GM19467 (cell line): ENCODE measurements at regions not wholly inside any gene's neighbourhood (a gene's known extent, or its start where the extent isn't known, plus 50 kb on each side); places are given as distances from the start of the nearest gene placed in this dataset.

Experiments used
- ATAC-seq: cut with Tn5 transposase; IDR thresholded peaks from one replicate; pipeline ENCODE4 v1.9.1; 2021; ENCODE audit warnings: mild to moderate bottlenecking, moderate library complexity; ENCODE audit not compliant: unreplicated experiment

DNA sequence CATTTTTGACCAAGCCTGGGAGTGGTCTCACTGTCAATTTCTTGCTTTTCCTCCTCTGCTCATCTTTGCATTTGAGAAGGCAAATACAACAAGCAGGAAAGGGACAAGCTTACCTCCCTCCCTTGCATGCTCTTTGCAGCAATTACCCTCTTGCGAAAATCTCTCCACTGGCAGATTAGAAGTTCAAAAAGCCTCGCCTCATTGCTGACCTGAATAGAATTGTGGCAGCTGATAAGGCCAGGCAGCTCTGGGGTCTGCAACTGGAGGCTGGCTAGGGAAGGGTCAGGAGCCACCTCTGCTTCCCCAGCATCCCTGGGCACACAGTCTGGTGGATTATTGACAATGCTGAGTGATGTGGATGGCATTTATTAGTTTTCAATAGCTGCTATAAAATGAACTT is 362.3 kb upstream of the KIF2A start:
- ATAC-seq, result no peak

DNA sequence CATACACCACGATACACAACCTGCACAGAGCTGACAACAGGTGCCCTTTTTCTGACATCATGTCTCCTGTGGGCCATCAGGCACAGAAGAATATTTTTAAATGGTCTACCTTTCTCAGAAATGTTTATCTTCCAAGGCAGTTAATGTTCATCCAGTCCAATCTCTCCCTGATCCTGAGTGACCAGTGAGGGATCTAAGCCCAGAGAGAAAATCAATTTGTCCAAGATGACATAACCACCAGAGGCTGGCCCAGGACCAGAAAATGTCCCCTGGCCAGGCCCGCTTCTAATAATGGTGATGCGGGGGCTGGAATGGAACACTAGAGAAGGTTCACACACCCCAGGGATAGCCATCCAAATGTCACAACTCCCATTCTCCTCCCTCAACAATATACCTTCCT is 357.9 kb upstream of the KIF2A start:
- no peak for ATAC-seq

DNA sequence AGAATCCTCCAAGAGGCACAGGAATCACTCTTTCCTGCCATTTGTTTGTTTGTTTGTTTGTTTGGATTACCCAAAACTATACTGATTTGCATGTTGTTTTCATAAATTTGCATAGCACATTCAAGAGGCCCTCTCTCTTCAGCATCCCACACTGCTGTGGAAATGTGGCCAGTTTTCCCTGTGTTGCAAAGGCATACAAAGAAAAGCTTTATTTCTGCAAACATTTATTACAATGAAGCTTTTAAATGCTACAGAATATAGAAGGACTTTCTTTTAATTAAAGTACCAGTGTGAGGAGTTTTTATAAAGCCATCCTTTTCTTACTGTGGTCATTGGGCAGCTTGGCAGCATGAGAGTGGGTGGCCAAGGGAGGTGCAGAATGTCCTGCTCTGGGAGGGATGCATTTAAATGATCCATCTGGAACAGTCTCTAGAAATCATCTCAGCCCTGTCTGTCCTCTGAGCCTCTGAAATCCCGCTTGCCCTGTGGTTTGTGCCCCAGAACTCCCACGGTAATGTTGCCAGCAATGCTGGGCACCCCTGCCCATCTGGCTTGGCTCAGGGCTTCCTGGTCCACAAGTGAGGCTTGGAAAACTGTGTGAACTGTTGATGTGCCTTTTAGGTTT is 356.8 kb upstream of the KIF2A start:
- no peak for ATAC-seq

DNA sequence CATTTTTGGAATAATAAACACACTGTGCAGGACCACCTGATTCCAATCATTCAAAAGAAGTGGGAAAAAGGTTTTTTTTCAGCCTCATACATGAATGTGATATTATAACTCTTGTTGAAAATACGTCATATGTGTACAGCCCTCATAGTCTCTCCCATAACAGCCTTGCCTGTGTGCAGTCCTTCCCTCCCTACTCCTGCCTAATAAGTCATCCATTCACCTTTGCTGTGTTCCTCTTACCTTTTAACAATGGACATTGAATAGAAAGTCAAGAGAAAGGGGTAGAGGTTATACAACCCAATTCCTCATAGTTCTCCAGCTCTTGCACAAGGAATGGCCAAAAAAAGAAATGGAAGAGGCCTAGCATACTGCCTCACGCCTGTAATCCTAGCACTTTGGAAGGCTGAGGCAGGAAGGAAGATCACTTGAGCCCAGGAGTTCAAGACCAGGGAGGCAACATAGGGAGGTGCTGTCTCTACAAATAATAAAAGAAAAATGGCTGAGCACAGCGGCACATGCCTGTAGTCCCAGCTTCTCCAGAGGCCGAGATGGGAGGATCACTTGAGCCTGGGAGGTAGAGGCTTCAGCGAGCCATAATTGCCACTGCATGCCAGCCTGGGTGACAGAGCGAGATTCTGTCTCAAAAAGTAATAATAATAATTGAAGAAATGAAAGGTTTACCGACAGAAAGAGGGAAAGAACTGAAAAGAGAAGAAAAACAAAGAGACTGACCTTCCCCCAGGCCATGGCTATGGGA is 356.1 kb upstream of the KIF2A start:
- ATAC-seq, result no peak

DNA sequence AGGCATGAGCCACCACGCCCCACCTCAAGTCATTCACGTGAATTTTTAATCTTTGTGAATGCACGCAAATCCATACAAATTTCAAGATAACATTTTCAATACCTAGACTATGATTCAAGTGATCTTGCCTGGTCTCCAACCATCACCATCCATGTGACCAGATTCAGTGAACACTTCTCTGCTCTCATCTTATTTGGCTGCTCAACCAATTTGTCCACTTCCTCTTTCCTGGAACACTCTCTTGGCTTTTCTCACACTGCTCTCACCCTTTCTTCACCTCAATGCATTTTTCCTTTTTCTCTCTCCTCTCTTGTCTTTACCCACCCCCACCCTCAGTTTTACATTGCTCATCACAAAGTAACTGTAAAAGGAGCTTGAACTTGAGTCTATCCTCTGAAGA is 354.7 kb upstream of the KIF2A start:
- ATAC-seq, result no peak

DNA sequence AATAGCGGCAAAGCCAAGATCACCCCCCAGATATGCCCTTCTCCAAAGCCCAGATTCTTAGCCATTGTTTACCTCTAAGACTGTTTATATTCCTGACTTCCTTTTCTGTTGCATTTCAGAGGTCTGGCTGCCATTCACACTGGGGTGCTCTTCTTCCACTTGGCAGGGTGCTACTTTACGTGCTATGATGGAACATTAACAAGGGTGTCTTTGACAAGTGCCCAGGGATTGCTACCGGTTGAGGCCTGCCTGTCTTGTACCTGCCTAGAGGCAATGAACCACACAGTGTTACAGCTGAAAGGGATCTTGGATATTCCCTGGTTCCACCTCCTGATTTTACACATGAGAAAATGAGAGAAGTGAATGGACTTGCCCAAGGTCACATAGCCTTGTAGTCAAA is 352.1 kb upstream of the KIF2A start:
- ATAC-seq, result no peak

DNA sequence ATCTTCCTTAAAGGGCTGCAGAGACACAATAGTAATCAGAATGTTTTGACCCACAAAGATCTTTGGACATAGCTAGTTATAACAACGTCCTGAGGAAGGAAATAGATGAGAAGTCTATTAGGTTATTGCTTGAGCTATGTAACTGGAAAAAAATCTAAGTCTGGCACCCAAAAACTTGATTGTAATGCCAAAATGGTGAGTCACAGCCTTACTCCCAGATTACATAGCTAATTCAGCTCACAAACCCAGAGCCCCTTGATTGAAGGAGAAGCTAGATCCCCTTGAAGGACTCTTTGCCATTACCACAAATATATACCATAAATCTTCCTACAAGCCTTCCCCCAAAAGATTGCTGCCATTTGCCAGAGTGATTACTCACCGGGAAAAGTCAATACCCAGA is 341.8 kb upstream of the KIF2A start:
- no peak for ATAC-seq

DNA sequence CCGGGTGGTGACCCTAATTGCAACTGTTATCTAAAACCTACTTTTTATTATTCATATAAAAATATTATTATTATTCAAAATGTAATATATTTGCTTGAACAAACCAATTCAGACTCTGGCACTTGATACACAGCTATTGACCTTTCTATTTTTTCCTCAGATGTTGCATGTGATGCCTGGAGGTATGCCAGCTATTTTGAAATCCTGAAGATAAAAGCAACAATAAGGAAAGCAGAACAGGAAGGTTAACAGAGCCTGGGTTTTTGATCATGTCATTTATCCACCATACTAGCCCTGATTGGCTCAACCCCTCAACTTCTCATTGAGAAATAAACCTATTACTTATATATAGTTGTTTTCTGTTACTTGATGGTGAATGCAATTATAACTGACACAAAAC is 340.9 kb upstream of the KIF2A start:
- ATAC-seq, result no peak

DNA sequence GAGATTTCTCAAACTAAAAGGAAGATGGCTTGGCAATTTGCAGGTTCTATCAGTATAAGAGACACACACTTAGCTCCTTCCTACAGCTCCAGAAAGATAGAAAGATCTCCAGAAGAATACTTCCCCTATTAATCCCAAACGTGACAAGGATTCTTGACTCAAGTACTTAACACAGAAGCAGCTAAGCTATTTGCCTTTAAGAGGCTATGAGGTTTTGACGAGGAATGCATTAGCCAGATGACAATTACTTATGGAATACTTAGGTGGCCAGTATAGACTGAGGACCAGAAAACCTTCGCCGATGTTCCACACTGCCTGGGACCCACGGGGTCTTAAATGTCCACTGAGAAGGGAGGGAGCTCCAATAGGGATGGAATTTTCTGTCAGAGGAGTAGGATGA is 340.5 kb upstream of the KIF2A start:
- ATAC-seq, result no peak

DNA sequence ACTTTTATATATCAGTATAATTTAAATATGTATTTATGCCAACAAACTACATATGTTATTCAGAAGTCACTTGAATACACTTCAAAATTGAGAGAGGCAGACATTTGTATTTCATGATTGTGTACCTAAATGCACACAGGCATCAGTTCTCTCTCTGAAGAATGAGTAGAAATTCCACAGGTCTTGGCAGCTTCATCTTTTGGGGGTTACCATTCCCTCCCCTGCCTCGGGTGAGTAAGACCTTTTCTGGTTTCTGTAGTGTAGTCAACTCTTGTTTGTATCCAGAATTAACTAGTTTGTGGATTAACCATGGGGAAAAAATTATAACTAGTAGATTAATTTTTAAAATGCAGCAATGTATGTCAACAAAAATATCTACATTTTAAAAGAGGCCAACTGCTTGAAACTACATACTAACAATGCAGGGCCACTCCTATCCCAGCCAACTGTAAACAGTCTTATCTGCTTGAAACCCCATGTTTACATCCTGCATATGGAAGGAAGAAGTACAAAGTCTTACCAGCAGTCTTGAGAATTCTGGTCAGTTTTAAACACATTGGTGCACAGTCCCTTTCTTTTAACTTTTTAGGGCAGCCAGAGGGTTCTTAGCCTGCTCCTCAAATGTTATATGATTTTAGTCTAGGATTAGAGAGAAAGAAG is 339.6 kb upstream of the KIF2A start:
- no peak for ATAC-seq

DNA sequence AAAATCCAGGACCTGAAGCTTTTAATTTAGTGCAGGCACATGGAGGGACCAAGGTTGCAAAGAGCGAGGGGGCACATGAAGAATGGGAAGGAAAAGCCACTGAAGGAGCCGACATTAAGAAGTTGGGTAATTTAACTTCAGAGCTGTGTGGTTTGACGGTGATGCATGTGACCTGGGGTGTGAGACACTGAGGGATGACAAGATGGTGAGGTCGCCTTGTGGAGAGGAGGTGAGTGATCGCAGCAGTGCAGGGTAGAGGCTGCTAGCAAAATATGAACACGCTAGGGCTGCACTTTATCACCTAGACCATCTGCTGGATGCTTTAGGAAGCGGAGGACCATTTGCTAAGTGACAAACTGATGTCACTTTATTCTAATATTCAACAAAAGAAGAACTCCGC is 339.0 kb upstream of the KIF2A start:
- ATAC-seq, result no peak

DNA sequence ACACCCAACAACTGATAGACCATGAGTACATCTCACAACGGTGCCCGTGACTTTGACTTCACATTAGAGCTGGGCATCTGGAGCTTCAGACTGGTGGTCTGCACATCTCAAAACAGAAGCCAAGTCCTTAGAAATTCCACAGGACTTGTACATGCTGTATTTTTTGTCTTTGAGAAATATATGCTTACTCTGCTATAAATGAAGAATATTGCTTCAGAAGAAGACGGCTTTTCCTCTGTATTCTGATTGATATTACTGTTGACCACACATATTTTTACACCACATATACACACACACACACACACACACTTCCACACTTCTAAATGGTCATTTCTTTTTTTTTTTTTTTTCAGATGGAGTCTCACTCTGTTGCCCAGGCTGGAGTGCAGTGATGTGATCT is 338.3 kb upstream of the KIF2A start:
- ATAC-seq, result no peak

DNA sequence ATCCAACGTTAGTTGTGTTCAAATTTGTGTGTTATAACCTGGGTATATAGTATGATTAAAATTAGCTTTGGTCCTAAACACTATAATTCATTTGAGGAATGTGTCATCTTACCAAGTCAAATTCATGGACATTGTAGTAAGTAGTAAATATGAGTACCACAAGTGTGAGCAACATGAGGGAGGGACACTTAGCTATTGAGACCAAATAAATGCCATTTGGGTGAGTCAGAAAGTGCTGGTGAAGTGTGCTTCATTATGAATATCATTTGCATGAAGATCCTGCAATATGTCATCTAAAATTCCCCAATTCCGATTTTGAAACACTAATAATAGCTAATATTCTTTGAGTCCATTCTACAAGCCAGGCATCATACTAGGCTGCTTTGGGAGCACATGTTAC is 336.7 kb upstream of the KIF2A start:
- ATAC-seq, result no peak

DNA sequence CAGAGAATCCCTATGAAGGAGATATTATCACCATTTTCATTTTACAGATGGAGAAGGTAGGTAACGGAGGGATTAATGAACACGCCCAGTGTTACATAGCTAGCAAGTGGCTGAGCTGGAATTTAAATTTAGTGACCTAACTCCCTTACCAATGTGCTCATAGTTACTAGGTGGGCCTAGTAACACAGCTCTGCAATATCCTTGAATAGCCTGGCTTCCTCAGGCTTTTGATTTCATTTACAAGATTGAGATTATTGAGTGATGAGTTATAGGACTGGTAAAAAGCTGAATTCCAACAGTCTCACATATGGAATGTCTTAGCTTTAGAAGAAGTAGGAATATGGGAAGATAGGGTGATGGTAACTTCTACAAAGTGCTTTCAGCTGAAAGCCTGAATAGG is 336.3 kb upstream of the KIF2A start:
- no peak for ATAC-seq

DNA sequence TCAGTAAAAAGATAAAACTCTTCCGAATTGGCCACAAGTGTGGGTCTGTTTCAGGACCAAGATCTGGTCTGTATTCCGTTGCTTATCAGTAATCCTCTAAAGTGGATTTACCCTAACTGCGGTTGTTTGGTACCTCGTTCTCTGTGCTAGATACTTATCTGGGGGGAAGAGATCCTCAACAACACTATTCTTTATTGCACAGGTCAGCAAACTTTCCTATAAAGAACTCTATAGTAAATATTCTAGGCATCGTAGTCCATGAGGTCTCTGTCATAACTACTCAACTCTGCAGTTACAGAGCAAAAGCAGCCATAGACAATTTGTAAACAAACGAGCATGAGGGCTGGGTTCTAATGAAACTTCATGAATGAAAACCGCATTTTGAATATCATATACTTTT is 335.8 kb upstream of the KIF2A start:
- no peak for ATAC-seq

DNA sequence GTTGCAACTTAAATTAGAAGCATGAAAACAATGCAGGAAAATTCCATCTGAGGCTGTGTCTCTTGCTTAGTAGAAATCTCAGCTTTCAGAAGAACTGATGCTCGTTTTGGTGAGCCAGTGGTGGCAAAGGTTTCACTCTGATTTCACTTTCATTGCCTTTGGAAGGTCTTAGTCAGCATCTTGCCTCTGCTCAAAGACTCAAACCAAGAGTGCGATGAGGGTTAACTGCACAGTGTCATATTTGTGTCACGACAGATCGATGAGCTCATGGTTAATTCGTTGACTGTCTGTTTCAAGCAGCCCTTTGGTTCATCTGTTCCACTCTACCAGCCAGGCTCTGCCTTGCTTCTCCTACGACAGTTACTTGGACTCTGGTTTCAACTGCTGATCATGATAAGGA is 331.3 kb upstream of the KIF2A start:
- no peak for ATAC-seq

DNA sequence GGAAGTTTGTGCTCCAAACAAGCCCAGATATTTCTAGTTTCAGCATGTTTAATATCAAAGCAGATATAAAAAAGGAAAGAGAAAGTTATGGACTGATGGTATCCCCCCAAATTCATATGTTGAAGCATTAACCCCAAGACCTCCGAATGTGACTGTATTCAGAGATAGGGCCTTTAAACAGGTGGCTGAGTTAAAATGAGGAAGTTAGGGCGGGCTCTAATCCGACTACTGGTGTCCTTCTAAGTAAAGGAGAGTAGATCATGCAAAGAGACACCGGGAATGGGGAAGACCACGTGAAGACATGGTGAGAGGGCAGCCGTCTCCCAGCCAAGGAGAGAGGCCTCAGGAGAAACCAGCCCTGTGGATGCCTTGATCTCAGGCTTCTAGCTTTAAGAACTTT is 324.1 kb upstream of the KIF2A start:
- no peak for ATAC-seq

DNA sequence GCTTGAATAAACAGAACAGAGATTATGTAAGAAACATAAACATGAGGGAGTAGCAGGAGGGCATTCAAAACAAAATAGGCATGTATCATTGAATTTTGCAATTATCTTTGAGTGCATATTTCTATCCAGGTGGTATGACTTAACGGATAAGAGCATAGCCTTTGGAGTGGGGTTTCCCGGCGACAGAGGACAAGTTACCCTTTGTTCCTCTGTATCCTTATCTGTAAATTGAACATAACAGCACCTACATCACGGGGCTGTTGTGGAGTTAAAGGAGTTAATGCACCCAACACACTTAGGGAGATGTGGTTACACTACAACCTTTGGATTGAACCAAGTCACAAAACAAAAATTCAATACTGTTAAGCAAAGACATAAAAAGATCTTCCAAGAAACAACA is 314.6 kb upstream of the KIF2A start:
- ATAC-seq, result no peak

DNA sequence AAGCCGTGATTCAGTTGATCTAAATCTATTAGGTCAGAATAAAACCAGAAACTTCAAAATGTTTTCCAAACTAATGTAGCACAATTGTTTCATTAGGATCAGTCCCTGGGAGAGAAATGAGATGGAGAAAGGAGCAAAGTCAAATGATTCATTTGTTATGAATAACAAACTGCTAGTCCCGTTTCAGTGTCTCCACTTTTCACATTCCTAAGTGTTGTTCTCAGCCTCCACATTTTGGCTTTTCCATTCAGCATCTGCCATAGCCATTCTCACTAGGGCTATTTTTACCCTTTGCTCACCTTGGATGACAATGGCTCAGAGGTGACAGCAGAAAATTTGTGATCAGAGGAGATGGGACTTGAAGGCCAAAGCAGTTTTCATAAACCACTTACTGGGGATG is 314.1 kb upstream of the KIF2A start:
- no peak for ATAC-seq

DNA sequence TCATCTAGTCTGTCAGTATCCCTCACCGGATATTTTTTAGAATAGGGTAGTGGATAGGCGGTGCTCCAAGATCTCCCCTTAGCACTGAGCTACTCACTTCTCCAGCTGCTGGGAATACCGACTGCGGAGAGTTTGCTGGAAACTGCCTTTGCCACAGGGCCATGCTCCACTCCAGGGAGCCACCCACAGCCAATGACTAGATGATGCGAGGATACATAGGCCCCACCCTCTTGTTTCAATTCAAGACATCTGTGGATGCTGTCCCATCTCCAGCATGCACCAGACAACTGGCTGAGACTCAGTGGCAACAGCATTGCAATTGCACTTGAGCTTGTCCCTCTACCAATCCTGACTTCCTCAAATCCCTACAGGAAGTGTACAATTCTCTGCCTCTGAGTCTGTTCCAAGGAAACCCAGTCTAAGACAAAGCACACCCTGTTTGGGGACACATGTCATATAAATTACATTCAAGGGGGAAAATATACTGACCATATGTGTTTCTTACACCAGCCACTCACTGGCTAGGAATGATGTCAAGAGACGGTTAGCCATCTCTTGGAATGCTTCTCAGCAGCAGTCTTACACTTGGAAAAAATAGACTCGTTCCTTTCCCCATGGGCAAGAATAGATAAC is 312.6 kb upstream of the KIF2A start:
- no peak for ATAC-seq

DNA sequence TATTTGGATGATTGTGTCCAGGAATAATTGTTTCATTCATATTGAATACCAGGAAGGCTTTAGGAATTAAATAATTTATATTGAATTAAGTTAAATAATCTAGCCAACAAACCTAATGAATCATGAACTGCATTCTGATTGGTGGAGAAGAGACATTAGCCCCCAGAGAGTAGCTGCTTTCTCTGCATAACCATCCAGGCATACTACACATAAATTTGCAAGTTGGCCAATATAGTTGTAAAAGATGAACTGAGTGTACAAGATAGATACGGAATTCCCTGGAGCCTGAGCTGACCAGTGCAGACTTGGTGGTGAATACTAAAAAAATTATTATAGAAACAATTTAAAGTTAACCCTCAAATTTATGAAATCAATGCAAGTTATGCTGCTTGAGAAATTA is 311.8 kb upstream of the KIF2A start:
- ATAC-seq, result no peak

DNA sequence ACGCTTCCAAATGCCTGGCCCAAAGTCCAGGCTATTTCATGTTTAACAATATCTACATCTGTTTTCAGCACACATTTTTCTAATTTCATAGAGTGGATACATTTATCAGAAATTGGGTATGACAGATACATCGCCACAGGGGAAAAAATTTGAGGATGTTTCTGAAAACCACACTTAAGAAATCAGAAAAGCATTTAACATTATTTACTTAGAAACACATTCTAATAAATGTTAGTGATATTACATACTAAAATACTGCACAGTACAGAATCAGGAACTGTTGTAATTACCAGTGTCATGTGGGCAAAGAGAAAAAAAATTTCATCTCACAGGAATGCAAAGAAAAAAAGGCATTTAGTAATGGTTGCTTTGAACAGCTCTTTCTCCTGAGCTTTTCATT is 310.5 kb upstream of the KIF2A start:
- no peak for ATAC-seq
